ENCODE measurements at regions not wholly inside any gene's neighbourhood (a gene's known extent, or its start where the extent isn't known, plus 50 kb on each side); places are given as distances from the start of the nearest gene placed in this dataset.

- Histone ChIP-seq H3K9ac (replicated peaks; ENCODE audit: extremely low read depth, insufficient read depth, low read length) (no peak overlapping the region), H2AFZ (ENCODE audit: low read depth, low read length) (no peak overlapping the region), H3K9me1 (replicated peaks; ENCODE audit: control insufficient read depth, extremely low read depth, insufficient read depth, low read length) (no peaks in the 10 kb centered on the region), H3K4me3 (replicated peaks in 1 of 3; ENCODE audit: insufficient read depth in 1 of 3, low read depth in 1 of 3, low read length in 3 of 3) (no peak overlapping the region), H3K27ac (ENCODE audit: insufficient read depth, low read depth, low read length) (no peak overlapping the region), H3K9me3 (replicated peaks; ENCODE audit: control insufficient read depth, insufficient read depth, low read length) (no peaks in the 10 kb centered on the region), H4K20me1 (replicated peaks; ENCODE audit: control insufficient read depth, extremely low read depth, insufficient read depth, low read length) (no peaks in the 10 kb centered on the region), H3K4me1 (ENCODE audit: control insufficient read depth, extremely low read depth, insufficient read depth, low read length) (no peaks in the 10 kb centered on the region), H3K36me3 (ENCODE audit: control insufficient read depth in 2 of 2, extremely low read depth in 1 of 2, insufficient read depth in 2 of 2, low read length in 2 of 2) (no peaks in the 10 kb centered on the region), H3K79me2 (ENCODE audit: control insufficient read depth, insufficient read depth, low read length) (no peaks in the 10 kb centered on the region), H3K27me3 (ENCODE audit: control insufficient read depth in 2 of 2, insufficient read depth in 2 of 2, low read length in 2 of 2) (peaks cover 15 to 17% of the 10 kb centered on the region in 2 experiments), H3K4me2 (ENCODE audit: insufficient read depth, low read length) (no peak overlapping the region)
- ChIA-PET CTCF (no interaction called here), POLR2A (no interaction called here)
- DNase-seq (ENCODE audit: low read depth, low spot score) (no peak), FAIRE-seq (no peak)
- dilution Hi-C loops (cut with MboI; ENCODE audit: extremely low pct_ligation_motif_present, low sequenced_read_pairs), result no loop called here
- TF ChIP-seq POLR2A (IDR thresholded peaks at IDR 0.05; ENCODE audit: low read depth, low read length) (no peak), MAX (IDR thresholded peaks at IDR 0.05; ENCODE audit: insufficient read depth, insufficient read length) (no peak), JUN (IDR thresholded peaks at IDR 0.05; ENCODE audit: borderline replicate concordance, insufficient read depth, insufficient read length, low read depth) (no peak), CTCF (IDR thresholded peaks at IDR 0.05; ENCODE audit: extremely low read depth in 1 of 2, insufficient read depth in 1 of 2, low read depth in 1 of 2, low read length in 2 of 2) (no peak), FOS (IDR thresholded peaks at IDR 0.05; ENCODE audit: borderline replicate concordance, insufficient read depth, low read length) (no peak), GATA2 (IDR thresholded peaks at IDR 0.05; ENCODE audit: insufficient read depth, insufficient read length, low read depth, low read length) (no peak), EZH2 (IDR thresholded peaks at IDR 0.05; ENCODE audit: borderline replicate concordance, low read depth, low read length, severe bottlenecking) (no peak), POLR2AphosphoS5 (IDR thresholded peaks at IDR 0.05; ENCODE audit: insufficient read depth, low read depth, low read length) (no peak), MYC (IDR thresholded peaks at IDR 0.05; ENCODE audit: low read depth, low read length) (no peak)
- BruUV-seq (replicated peaks), result no TSS peak
- intact Hi-C loops (cut with micrococcal nuclease), result no loop called here
Observed at GRCh38 chr22:22050141-22050775, 67.7 kb upstream of the TOP3B start.

All from endothelial cell of umbilical vein (primary cell).